Neural cell (in vitro differentiated cells): ENCODE measurements at regions not wholly inside any gene's neighbourhood (a gene's known extent, or its start where the extent isn't known, plus 50 kb on each side); places are given as distances from the start of the nearest gene placed in this dataset.

Experiments
- CTCF ChIP-seq: fragments of 450-650 bp; IDR thresholded peaks from 2 replicates; pipeline ENCODE4 v1.5.1; 2014; ENCODE audit warnings: antibody characterized with exemption, mild to moderate bottlenecking, moderate library complexity; ENCODE audit not compliant: poor library complexity, severe bottlenecking
- EP300 ChIP-seq: fragments of 450-650 bp; conservative IDR thresholded peaks from 2 replicates; pipeline ENCODE4 v1.6.1; 2014; ENCODE audit warnings: antibody characterized with exemption, mild to moderate bottlenecking, moderate library complexity; ENCODE audit not compliant: poor library complexity, severe bottlenecking
- EZH2 ChIP-seq: fragments of 200-600, 300-800 bp; shearing (Covaris generic), sonication (generic); IDR thresholded peaks from 2 replicates; pipeline ENCODE4 v1.6.1; 2014; ENCODE audit warnings: antibody characterized with exemption, low read length, borderline replicate concordance, mild to moderate bottlenecking; ENCODE audit not compliant: insufficient read depth, poor library complexity, severe bottlenecking
- REST ChIP-seq: IDR thresholded peaks from 2 replicates; pipeline ENCODE4 v1.6.1; 2012; ENCODE audit warnings: borderline replicate concordance

GRCh38 chr18:37712776-37713175 lies 147.2 kb upstream of the CELF4 start:
- TF ChIP-seq REST (no peak), CTCF (no peak), EZH2 (no peak), EP300 (no peak)
